ENCODE measurements at regions not wholly inside any gene's neighbourhood (a gene's known extent, or its start where the extent isn't known, plus 50 kb on each side); places are given as distances from the start of the nearest gene placed in this dataset.
A peak's percentile ranks its signal among the peaks of the same experiment; 100 is the strongest.

- H3K79me2 ChIP-seq (replicated peaks; ENCODE audit: insufficient read depth): no peaks in the 10 kb centered on the region
- Mint-ChIP-seq H3K4me3 (no peak overlapping the region), H3K36me3 (ENCODE audit: low read depth) (no peaks in the 10 kb centered on the region), H3K4me1 (peaks cover 4% of the 10 kb centered on the region), H3K27ac (no peak overlapping the region), H3K9me3 (no peaks in the 10 kb centered on the region), H3K27me3 (ENCODE audit: insufficient read depth, low read depth, poor library complexity) (peaks cover 3% of the 10 kb centered on the region)
- H4K20me1 ChIP-seq (replicated peaks; ENCODE audit: insufficient read depth): no peaks in the 10 kb centered on the region
- 0 out of 2 replicates have a peak, but pooled peaks cover 5% of the 10 kb centered on the region for H3K4me1 ChIP-seq (ENCODE audit: insufficient read depth)
- no peaks in the 10 kb centered on the region for H3K36me3 ChIP-seq (ENCODE audit: insufficient read depth)
- H3K9me2 ChIP-seq (ENCODE audit: insufficient read depth): no peaks in the 10 kb centered on the region
- H3F3A ChIP-seq (replicated peaks; ENCODE audit: low read depth): no peaks in the 10 kb centered on the region
- no peak for TF ChIP-seq REST (IDR thresholded peaks at IDR 0.05; ENCODE audit: unreplicated experiment)
- no peak for TF ChIP-seq STAT1 (IDR thresholded peaks at IDR 0.05; ENCODE audit: unreplicated experiment)
- no peak for TF ChIP-seq CTCF (conservative IDR thresholded peaks at IDR 0.05; ENCODE audit: low read depth in 2 of 2)
- TF ChIP-seq CREB1 (CRISPR knock-in tag; IDR thresholded peaks at IDR 0.05; ENCODE audit: low read depth): no peak
- no peak for TF ChIP-seq POLR2AphosphoS5 (IDR thresholded peaks at IDR 0.05; ENCODE audit: low read depth)
- TF ChIP-seq ETS1 (IDR thresholded peaks at IDR 0.05): no peak
- no peak for TF ChIP-seq EZH2phosphoT487 (IDR thresholded peaks at IDR 0.05; ENCODE audit: unreplicated experiment)
- no peak for TF ChIP-seq ZNF114 (CRISPR knock-in tag; IDR thresholded peaks at IDR 0.05)
- no peak for TF ChIP-seq ZNF462 (CRISPR knock-in tag; IDR thresholded peaks at IDR 0.05)
- TF ChIP-seq NANOG (IDR thresholded peaks at IDR 0.05; ENCODE audit: borderline replicate concordance): no peak
- no peak for TF ChIP-seq ZNF331 (CRISPR knock-in tag; IDR thresholded peaks at IDR 0.05; ENCODE audit: low read depth)
- TF ChIP-seq EZH2 (IDR thresholded peaks at IDR 0.05; ENCODE audit: low read depth, unreplicated experiment): no peak
- H3K4me2 ChIP-seq: no peak overlapping the region
- no peak overlapping the region for H3K27ac ChIP-seq (ENCODE audit: low read depth)
- DNase-seq (ENCODE audit: low spot score) (peak; percentile 1), ATAC-seq (peak; percentile 27; the same call in 1 of the 3 replicates)
- H2AFZ ChIP-seq: peak overlapping the region; percentile 96; the same call in 1 of the 2 replicates
- H3K4me3 ChIP-seq: no peak overlapping the region
- H3K27me3 ChIP-seq (ENCODE audit: insufficient read depth): no peaks in the 10 kb centered on the region
Measured at GRCh38 chr11:47911149-47911548, 63.0 kb upstream of the NUP160 start.
